Esophagus squamous epithelium (tissue), 4 donors: ENCODE measurements at regions not wholly inside any gene's neighbourhood (a gene's known extent, or its start where the extent isn't known, plus 50 kb on each side); places are given as distances from the start of the nearest gene placed in this dataset.

ENCODE experiments used
- CTCF ChIP-seq, 6 experiments: fragments of 450-650 bp in 4 of 6; fragments of 200-600 bp in 2 of 6; sonication (generic) in 2 of 6; IDR thresholded peaks; one replicate each; pipeline ENCODE4 v1.5.1; 2016 to 2019; ENCODE audit warnings: antibody characterized with exemption in 6 of 6, mild to moderate bottlenecking in 4 of 6, moderate library complexity in 4 of 6
- POLR2A ChIP-seq, 4 donors: fragments of 450-650 bp; IDR thresholded peaks; one replicate each; pipeline ENCODE4 v1.6.1; 2017; ENCODE audit warnings: antibody characterized with exemption in 4 of 4, mild to moderate bottlenecking in 4 of 4, moderate library complexity in 3 of 4

- TF ChIP-seq CTCF (IDR thresholded peaks at IDR 0.05) (no peak), POLR2A (IDR thresholded peaks at IDR 0.05) (no peak)
These were observed 222.8 kb downstream of the SNCA start for GRCh38 chr4:89614155-89614554.
